GM10248 (cell line): ENCODE measurements at regions not wholly inside any gene's neighbourhood (a gene's known extent, or its start where the extent isn't known, plus 50 kb on each side); places are given as distances from the start of the nearest gene placed in this dataset.

ENCODE experiments used
- CTCF ChIA-PET: fragments of 300-600 bp; sonication (Branson Sonifier 250); formaldehyde crosslinking; extraction: SDS; loops from one replicate; lab custom pipeline; 2021; ENCODE audit warnings: antibody characterized with exemption; lab: Yijun Ruan, JAX
- POLR2A ChIA-PET: fragments of 350-650 bp; sonication (Branson Sonifier 250); formaldehyde crosslinking; extraction: SDS; loops from one replicate; lab custom pipeline; 2020; ENCODE audit warnings: antibody characterized with exemption; lab: Yijun Ruan, JAX
- DNase-seq: peaks from one replicate; pipeline ENCODE4 v3.0.0; 2012; ENCODE audit errors: extremely low spot score
- CTCF ChIP-seq: IDR thresholded peaks from 2 replicates; pipeline ENCODE4 v1.5.1; 2012; ENCODE audit warnings: mild to moderate bottlenecking, low read depth; ENCODE audit errors: extremely low read depth, missing control alignments, control extremely low read depth

GRCh38 chr12:91381309-91381804, 198.7 kb upstream of the DCN start:
- CTCF ChIA-PET = interaction anchor here (0.9 to 4.6 kb wide), 56 partner anchors 9 to 1977 kb away, joined by 3 to 68 read pairs (median 6); partner anchors contain the start of gene BTG1
- no peak for TF ChIP-seq CTCF
- POLR2A ChIA-PET = interaction anchor here (1.3 to 1.7 kb wide), 2 partner anchors 760 to 764 kb away, joined by 4 to 6 read pairs; partner anchors contain the start of gene BTG1
- peak; percentile 24 for DNase-seq

GRCh38 chr12:91380631-91381030, 198.0 kb upstream of the DCN start:
- TF ChIP-seq CTCF = no peak

GRCh38 chr12:91379051-91379775, 196.6 kb upstream of the DCN start:
- no peak for DNase-seq
- CTCF ChIA-PET = interaction anchor here (1.6 to 3.8 kb wide), 2 partner anchors 9 to 13 kb away, joined by 4 to 21 read pairs; no protein-coding TSS in a partner anchor
- TF ChIP-seq CTCF = no peak
- POLR2A ChIA-PET = no interaction called here

More at GRCh38 chr12:91380631-91381030, 198.0 kb upstream of the DCN start:
- CTCF ChIA-PET = interaction anchor here (1.0 to 4.6 kb wide), 15 partner anchors 8 to 1272 kb away, joined by 3 to 68 read pairs (median 7); no protein-coding TSS in a partner anchor
- no peak for DNase-seq
- POLR2A ChIA-PET = interaction anchor here (1.3 kb wide), 1 partner anchor 765 kb away, joined by 6 read pairs; the partner anchor contains the start of gene BTG1

- no peak for DNase-seq
- TF ChIP-seq CTCF = no peak
- POLR2A ChIA-PET = no interaction called here
- CTCF ChIA-PET = no interaction called here
Measured at GRCh38 chr12:91377436-91377835, 194.8 kb upstream of the DCN start.

GRCh38 chr12:91373086-91373485, 190.5 kb upstream of the DCN start:
- no peak for DNase-seq
- POLR2A ChIA-PET = interaction anchor here (0.6 kb wide), 1 partner anchor 576 kb away, joined by 5 read pairs; no protein-coding TSS in a partner anchor
- TF ChIP-seq CTCF = no peak
- CTCF ChIA-PET = interaction anchor here (5.6 kb wide), 1 partner anchor 10 kb away, joined by 46 read pairs; no protein-coding TSS in a partner anchor

GRCh38 chr12:91370086-91370868, 187.7 kb upstream of the DCN start:
- CTCF ChIA-PET = interaction anchor here (1.0 to 5.6 kb wide), 4 partner anchors 9 to 44 kb away, joined by 4 to 46 read pairs (median 4); no protein-coding TSS in a partner anchor
- POLR2A ChIA-PET = no interaction called here
- no peak for TF ChIP-seq CTCF
- DNase-seq = no peak
